HUDEP-2 (cell line): ENCODE measurements at regions not wholly inside any gene's neighbourhood (a gene's known extent, or its start where the extent isn't known, plus 50 kb on each side); places are given as distances from the start of the nearest gene placed in this dataset.
A peak's percentile ranks its signal among the peaks of the same experiment; 100 is the strongest.

Source experiments
- DNase-seq, 76 experiments: peaks; one replicate each; lab custom pipeline; 2025; ENCODE audit not compliant: unreplicated experiment in 76 of 76; lab: John Stamatoyannopoulos, UW

GRCh38 chr4:18394656-18395055 lies 373.1 kb upstream of the LCORL start:
- no peak for DNase-seq

DNA sequence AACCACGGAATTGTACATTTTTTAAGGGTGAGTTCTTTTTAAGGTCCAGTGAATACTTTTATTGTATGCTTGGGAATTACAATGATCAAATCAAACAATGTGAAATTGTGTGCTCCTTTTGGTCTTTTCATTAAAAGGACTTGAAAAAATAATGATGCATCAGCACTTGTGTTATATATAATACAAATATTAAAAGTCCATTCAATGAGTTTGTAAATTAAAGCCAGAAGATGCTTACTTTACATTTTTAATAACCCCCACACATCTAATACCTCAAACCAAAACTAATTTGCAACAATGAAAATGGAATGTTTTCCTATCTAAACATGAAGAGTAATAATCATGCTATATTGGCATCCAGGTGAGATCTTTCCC lies 369.8 kb upstream of the LCORL start:
- DNase-seq, result no peak

DNA sequence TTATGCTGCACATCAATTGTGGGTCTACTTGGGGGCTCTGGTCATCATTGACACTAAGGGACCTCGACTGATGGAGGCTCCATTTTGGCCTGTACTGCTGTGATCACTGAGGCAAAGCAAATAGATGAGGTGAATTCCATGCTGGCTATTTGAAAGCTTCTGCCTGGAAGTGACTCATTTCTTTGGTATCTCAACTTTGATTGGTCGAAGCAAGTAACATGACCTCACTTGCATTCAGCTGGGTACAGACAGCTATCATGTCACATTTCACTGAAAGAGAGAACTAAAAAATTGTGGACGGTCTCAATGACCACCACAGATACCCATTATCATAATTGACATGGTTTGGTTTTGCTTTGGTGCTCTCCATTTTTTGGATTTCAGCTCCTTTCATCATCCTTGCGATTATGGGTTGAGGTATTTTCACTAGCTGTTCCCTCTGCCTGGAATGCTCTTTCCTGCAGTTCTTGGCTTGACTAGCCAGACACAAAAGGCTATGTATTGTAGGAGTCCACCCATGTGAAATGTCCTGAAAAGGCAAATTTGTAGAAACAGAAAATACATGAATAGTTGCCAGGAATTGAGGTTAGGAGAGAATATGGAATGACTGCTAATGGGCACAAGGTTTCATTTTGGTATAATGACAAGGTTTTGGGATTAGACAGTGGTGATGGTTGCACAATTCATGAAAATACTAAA lies 369.2 kb upstream of the LCORL start:
- no peak for DNase-seq

GRCh38 chr4:18389115-18389514 lies 367.6 kb upstream of the LCORL start:
- no peak for DNase-seq

DNA sequence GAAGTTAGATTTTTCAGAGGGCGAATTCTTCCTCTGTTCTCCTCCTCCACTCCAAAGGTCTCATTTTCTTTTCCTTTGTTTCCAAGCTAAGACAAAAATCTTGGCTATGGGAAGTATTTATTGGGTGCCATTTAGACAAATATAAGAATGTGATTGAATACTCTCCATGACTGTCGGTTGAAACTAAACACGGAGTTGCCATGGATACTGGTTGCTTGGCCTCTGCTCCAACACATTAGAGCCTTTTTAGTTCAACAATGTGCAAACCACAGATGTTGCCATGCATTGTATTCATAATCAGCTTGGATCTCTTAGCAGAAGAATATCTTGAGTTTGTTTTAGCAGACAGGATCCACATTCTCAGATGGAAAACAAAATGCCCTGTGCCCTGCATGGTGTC lies 366.5 kb upstream of the LCORL start:
- no peak for DNase-seq

DNA sequence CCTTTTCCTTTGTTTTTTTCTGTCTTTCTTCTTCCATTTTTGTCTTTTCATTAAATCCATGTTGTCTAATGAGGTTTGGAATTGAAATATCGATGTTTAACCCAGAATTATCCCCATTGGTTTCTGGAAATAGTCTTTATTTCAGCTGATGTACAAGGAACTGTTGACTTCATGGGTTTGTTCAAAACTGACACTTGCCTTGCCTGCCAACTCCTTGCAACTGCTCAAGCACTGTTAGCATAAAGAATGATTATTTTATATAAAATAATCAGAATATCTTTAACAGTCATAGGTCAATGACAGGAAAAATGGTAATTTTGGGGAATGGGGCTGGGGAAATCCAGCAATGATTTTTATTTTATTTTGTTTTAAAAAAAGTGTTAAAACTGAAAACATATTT lies 359.6 kb upstream of the LCORL start:
- no peak for DNase-seq

- DNase-seq, result no peak
Measured at GRCh38 chr4:18369561-18369960, 348.0 kb upstream of the LCORL start.

- DNase-seq, result peak in 10 of 76 experiments; percentile 0 to 23 (median 2)
Measured at GRCh38 chr4:18366892-18367291, 345.3 kb upstream of the LCORL start.

GRCh38 chr4:18366136-18366535 lies 344.6 kb upstream of the LCORL start:
- no peak for DNase-seq

- DNase-seq, result no peak
Measured at GRCh38 chr4:18343581-18343980, 322.0 kb upstream of the LCORL start.

- no peak for DNase-seq
Measured at GRCh38 chr4:18342847-18343246, 321.3 kb upstream of the LCORL start.

GRCh38 chr4:18321956-18322530 lies 300.5 kb upstream of the LCORL start:
- no peak for DNase-seq

DNA sequence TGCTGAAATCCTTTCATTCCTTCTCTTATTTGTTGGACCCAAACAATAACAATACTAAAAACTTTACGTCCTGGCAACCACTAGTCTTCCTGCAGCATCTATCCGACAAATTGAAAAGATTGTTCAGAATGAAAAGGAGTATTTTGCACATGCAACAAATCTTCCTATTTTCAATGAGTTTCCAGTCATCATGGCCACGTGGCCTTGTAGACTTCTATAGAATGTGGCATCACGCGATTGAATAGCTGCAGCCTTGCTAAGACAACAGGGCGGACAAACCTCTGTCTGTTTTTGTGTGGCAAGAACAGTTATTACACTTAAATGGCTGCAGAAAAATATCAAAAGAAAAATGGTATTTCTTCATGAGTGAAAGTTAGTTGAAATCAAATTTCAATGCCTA lies 297.9 kb upstream of the LCORL start:
- DNase-seq, result no peak

- DNase-seq, result no peak
Measured at GRCh38 chr4:18318682-18319388, 297.3 kb upstream of the LCORL start.

DNA sequence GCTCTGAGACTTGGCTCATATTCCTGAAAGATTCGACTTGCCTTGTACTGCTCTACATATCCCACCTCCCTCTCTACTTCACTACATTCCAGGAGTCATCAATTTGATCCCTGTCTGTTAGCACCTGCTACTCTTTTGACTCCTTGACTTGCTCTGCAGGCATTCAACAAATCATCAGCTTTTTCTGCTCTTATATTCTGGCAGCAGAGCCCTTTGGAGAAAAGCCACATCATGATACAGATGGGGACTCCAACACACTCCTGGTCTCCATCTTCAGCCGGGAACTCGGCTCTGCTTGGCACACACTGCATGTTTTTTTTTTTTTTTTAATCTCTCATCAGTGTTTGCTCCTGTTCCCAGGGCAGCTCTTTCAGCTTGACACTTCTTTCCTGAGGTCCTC lies 293.2 kb upstream of the LCORL start:
- DNase-seq, result no peak

DNA sequence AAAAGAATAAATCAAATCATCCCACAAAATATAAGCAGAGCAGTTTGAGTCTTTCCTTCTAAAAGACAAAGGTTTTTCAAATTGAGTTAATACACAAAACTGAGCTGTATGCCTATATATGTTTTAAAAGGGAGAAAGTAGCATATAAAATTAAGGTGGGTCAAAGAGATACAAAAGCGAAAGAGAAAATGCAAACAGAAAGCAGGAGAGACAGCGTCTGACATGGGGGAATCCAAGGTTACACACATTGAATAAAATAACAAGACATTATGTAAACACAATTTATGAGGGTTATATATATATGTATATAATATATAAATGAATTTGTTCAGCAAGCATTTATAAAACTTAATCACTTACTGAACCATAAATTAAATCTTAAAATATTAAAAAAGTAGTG lies 276.1 kb upstream of the LCORL start:
- DNase-seq, result no peak

DNA sequence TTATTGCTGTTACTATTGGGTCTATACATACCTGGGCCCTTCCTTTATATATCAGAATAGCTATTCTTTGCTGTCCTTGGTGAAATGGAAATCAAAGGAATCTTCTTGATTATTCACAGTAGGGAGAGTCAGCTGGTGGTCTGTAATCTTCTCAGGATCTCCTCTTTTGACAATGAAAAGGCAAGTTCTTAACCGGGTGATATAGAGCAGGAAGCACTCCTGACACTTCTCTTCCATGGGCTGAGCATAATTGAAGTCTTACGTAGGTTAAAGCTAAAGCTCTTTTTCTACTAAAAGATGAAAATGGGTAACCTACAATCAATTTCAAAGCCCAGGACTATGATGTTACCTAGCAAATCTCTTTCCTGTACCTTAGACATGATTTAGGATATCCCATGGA lies 274.9 kb upstream of the LCORL start:
- no peak for DNase-seq

GRCh38 chr4:18294846-18295245 lies 273.3 kb upstream of the LCORL start:
- no peak for DNase-seq

DNA sequence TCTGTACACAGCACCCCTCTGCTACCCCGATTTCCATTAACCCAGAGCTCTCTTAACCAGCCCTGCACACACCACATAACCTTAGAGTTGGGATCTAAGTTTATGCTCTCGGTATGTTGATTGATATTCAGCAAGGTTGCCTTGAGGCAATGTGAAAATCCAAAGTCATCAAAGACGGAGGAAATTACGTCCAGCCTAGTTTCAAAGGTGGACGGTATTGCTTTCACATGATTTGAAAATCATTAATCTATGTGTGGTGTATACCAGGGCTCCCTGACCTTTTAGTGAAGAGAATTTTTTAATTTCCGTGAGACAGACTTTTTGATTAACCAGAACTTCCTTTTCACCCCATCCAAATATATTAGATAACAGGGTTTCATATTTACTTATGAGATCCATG lies 272.5 kb upstream of the LCORL start:
- no peak for DNase-seq

DNA sequence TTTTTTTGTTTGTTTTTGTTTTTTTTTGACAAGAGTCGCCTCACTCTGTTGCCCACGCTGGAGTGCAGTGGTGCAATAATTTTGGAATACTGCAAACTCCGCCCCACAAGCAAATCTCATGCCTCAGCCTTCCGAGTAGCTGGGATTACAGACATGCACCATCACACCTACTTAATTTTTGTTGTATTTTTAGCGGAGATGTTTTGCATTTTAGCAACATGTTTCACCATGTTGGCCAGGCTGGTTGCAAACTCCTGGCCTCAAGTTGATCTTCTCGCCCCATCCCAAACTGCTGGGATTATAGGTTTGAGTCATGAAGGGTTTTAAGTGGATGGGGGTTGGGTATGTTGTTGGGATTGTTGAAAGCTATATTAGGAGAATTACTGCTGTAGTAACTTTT lies 270.9 kb upstream of the LCORL start:
- no peak for DNase-seq

DNA sequence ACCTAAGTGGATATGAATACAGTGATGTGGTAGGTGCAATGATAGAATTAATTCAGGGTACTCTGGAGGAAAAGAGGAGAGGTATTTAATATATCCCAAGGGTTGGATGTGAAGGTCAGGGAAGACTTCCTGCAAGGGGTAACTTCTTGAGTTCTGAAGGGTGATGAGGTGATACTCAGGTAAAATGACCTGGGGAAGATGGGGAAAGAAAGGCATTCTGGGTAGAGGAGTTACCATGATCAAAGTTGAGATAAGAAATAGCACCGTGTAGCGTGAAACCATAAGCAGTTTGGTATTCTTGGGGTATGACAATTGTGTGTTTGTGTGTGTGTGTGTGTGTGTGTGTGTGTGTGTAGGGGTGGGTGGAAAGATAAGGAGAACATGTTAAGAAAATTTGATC lies 270.4 kb upstream of the LCORL start:
- DNase-seq, result no peak

- DNase-seq, result no peak
Measured at GRCh38 chr4:18291256-18291655, 269.7 kb upstream of the LCORL start.
